ENCODE measurements at regions not wholly inside any gene's neighbourhood (a gene's known extent, or its start where the extent isn't known, plus 50 kb on each side); places are given as distances from the start of the nearest gene placed in this dataset.

DNA sequence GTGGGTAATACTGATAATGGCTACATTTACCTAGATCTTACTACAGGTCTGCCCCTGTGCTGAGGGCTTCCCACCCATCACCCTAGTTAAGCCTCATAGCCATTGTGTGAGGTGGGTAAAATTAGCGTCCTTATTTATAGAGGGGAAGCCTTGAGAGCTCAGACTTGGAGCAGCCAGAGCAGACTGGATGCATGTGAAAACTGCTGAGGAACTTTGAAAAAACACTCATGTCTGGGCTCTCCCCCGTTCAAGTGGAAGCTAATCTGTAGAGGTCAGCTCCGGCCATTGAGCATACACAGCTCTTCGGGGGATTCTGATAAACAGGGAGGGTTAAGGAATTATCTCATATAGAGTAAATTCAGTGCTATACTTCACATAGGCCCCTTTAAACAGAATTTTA lies 389.7 kb downstream of the RPS6KC1 start:
- TF ChIP-seq ZNF274 (IDR thresholded peaks at IDR 0.05; ENCODE audit: low read depth, low read length) (no peak), YY1 (IDR thresholded peaks at IDR 0.05; ENCODE audit: insufficient read depth, insufficient read length) (no peak), SUZ12 (IDR thresholded peaks at IDR 0.05; ENCODE audit: extremely low read depth, insufficient read depth, insufficient read length) (no peak)
